NCI-H2196 treated with DMSO at 0.1 percent for 48 hours (cell line): ENCODE measurements at regions not wholly inside any gene's neighbourhood (a gene's known extent, or its start where the extent isn't known, plus 50 kb on each side); places are given as distances from the start of the nearest gene placed in this dataset.

Experiments
- DNase-seq: peaks from one replicate; lab custom pipeline; 2025; ENCODE audit not compliant: unreplicated experiment; lab: John Stamatoyannopoulos, UW

- DNase-seq, result no peak
Measured at GRCh38 chr14:84013424-84013823, 1516.5 kb upstream of the FLRT2 start.

DNA sequence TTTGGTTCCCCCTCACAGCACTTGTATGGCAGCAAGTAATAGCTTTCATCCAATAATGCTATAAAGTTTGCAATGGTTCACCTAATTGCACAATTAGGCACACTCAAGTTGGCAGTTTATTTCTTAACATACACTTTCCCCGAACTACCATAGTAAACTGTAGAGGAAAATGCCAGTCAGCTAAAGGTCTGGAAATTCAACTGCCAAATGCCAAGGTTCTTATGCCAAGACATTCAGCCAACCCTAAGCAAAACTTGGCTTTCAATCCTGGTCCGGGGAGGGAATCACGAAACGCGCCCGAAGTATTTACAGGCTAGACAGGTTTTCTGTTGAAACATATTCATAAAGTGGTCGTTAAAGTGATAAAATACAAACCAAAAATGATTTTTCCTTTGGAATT, 1512.4 kb upstream of the FLRT2 start:
- DNase-seq, result no peak

GRCh38 chr14:84021433-84021832, 1508.5 kb upstream of the FLRT2 start:
- DNase-seq, result no peak

GRCh38 chr14:84024231-84024820, 1505.6 kb upstream of the FLRT2 start:
- no peak for DNase-seq

DNA sequence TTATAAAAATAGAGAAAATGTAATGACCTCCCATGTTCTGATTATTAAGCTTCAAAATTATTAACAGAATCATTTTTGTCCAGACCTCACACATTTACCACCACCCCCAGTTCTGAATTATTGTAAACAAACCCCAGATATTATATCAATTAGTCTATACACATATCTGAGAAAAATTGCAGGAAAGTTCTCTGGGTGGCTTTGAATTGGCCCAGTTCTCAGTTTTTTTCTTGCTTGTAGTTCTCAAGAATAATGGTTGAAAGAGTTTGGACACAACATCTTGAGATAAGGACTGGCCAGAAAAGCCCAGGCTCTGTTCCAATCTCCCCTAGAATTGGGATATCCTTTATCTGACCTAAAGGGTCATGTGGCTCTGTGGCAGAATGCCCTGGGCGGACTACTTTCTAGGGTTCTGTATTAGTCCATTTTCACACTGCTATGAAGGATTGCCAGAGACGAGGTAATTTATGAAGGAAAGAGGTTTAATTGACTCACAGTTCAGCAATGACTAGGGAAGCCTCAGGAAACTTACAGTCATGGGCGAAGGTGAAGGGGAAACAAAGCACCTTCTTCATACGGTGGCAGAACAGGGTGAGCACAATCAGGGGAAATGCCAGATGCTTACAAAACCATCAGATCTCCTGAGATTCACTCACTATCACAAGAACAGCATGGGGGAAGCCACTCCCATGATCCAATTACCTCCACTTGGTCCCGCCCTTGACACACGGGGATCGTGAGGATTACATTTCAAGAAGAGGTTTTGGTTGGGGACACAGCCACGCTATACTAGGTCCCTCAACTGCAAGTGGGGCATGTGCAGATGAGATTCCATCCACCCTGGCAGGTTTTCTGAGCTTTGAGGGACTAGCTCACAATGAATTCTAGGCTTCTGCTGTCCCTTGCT, 1504.6 kb upstream of the FLRT2 start:
- DNase-seq, result no peak

DNA sequence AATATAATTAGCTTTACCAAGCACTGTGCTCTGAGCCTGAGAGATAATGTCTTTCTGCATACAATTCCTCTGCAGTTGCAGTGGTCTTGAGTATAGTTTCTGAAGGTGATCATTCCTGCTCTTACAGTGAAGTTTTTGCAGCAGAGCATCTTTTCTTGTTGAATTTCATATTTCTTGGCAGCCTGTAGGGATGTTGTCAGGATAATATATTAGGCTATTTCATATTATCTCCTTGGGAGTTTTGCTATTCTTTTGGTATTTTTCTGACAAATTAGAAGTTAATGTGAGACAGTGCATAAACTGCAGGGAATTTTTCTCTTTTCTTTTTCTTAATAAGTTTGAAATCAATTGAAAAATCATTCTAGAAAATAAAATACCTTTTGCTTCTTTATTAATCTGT, 1502.6 kb upstream of the FLRT2 start:
- DNase-seq, result no peak

GRCh38 chr14:84028080-84028604, 1501.8 kb upstream of the FLRT2 start:
- DNase-seq, result no peak

DNA sequence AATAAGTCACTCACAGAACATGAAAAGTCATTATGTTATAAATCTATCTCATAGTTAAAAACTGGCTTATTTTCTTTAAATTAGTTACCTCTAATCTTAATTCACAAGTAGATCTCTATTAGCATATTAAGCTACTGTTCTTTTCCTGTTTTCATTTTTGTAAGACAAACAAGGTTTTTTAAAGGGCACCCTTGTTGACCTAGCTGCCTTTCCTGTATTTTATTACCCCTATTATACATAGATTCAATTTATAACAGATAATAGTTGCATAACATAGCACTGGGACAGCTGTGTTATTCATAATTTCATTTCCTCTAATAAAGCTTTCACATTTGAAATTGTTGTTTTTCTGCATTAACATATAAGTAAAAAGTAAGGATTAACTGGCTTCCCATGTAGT, 1500.7 kb upstream of the FLRT2 start:
- no peak for DNase-seq

DNA sequence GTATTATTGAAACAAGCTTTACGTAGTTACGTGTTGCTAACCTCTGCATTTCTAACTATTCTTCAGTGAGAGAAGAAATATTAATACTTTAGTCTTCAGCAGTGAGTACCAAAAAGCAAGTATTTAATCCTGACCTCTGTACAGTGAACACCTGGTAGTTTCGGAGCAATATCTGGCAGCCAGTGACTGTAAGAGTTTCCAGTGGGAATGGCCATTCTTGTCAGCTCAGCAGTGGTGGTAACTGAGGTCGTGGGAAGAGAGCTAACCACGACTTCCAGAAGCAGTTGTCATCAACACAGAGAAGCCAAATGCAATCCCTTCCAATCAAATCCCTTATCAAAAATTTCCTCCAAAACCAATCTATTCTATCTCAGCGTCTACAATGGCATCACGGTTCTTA, 1500.2 kb upstream of the FLRT2 start:
- no peak for DNase-seq

DNA sequence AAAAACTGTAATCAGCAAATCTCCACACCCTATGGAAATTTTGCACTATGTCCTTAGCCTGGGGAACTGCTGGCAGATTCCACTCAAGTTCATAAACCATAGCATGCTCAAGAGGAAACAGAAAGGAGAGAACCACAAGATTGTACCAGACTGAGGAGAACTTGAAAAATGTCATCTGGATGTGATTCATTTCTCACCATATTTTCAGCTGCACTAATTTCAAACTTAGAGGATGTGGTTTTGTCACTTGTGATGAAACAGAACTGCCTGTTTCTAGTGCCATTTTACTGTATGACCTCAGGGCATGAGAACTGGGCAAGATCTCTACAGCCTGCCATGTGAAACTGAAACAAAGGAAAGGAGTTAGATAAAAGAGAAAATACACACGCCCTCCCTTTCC, 1493.1 kb upstream of the FLRT2 start:
- no peak for DNase-seq

DNA sequence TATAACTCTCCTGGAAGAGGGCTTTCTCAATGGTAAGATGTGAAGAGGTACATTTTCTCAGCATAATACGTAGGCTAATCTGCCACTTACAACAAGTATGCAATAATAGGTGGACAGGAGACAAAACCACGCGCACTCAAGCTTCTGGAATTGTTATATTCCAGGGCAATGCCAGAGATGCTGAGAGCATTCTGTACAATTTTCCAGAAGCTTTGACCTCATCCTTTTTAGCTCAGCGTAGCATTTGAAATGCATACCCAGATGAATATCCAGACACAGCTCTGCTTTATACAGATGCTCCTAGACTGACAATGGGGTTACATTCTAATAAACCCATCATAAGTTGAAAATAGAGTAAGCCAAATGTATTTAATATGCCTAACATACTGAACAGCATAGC, 1492.4 kb upstream of the FLRT2 start:
- no peak for DNase-seq

GRCh38 chr14:84040101-84040500, 1489.8 kb upstream of the FLRT2 start:
- no peak for DNase-seq

- no peak for DNase-seq
Measured at GRCh38 chr14:84041421-84041820, 1488.5 kb upstream of the FLRT2 start.

- no peak for DNase-seq
Measured at GRCh38 chr14:84042992-84043391, 1487.0 kb upstream of the FLRT2 start.

GRCh38 chr14:84064316-84065125, 1465.4 kb upstream of the FLRT2 start:
- DNase-seq, result no peak

DNA sequence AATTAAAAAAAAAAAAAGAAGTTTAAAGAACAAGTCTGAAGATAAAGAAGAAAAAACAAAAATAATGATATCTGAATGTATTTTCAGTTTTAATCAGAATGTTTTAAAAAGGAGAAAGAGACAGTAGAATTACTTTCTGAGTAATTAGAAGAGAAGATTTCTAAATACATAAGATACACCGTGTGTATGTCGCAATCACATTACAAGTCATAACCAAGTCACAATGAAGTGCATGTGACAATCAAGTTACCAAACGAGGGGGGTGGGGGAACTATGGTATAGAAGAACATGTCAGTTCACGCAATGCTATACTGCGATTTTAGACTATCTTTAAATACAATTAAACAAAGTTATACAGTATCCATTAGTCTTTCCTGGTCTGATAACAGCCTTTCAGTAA, 1464.1 kb upstream of the FLRT2 start:
- DNase-seq, result no peak

DNA sequence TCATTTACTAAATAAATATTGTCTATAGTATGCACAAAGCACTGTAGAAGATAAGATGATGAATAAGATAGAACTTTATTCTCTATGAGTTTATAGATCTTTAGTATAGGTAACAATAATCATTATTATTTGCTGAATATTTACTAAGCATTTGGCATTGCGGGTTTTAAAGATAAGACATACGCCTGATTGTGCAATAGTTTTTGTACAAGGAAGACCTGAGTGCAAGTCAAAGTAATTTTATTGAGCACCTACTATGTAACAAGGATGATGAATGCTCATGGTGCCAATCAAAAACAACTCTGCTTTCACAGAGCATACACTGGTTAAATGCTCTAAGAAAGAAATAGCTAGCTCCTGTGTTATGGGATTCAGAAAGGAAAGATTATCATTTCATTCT, 1461.7 kb upstream of the FLRT2 start:
- no peak for DNase-seq

GRCh38 chr14:84071061-84071460, 1458.9 kb upstream of the FLRT2 start:
- DNase-seq, result no peak

GRCh38 chr14:84074626-84075025, 1455.3 kb upstream of the FLRT2 start:
- no peak for DNase-seq

DNA sequence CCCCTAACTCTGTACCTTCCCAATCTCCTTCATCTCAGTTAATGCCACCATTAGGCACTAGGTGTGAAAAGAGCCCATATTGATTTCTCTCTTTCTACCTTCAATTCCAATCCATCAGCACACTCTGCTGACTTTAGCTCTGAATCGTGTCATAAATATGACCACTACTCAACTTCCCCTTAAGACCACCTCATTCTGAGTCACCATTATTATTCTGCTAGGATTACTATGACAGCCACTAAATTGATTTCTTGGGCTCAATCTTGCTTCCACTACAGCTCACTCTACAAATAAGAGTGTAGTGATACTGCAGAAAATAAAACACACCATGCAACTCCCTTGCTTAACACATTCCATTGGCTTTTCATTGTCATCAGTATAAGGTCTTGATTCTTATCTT, 1449.0 kb upstream of the FLRT2 start:
- DNase-seq, result no peak

GRCh38 chr14:84084056-84084630, 1445.8 kb upstream of the FLRT2 start:
- DNase-seq, result no peak
